ENCODE measurements at regions not wholly inside any gene's neighbourhood (a gene's known extent, or its start where the extent isn't known, plus 50 kb on each side); places are given as distances from the start of the nearest gene placed in this dataset.

DNA sequence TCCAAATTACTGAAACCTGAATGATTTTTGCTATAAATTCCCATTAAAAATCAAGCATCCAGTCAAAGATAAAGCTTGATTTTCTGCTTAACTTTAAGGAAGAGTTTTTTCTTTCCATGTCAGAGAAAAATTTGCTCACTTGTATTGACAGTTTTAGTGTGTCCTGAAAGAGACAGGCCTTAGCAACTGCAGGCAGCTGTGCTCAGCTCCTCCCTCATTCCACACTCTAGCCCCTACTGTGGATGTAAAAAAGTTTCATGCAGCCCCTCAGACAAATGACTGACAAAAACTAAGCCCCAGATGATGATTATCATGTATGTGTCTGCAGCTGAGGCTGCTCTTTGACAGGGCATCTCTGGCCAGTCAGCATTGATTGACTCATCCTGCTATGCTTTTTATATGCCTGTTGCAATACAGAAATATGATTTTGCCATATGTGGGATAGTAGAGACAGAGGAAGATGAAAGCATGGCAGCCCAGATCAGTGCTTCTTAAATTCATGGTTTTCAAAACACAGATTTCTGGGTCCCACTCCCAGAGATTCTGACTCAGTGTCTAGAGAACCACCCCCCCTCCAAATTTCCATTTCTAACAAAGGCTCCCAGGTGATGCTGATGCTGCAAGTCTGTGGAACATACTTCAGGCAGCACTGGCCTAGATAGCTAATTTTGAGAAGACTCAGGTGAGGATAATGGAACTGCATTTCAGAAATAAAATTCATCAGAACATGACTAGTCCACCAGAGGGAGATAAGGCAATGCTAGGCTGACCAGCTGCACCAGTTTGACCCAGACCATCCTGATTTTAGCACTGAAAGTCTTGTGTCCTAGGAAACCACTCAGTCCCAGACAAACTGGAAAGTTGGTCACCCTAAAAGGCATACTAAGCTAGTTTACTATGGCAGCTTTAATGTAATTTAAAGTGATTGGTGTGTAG lies 298.7 kb upstream of the KCNN2 start:
- intact Hi-C loops (cut with micrococcal nuclease; ENCODE audit: unreplicated experiment) = no loop called here
- CTCF ChIA-PET = no interaction called here
- no peaks in the 10 kb centered on the region for H3K36me3 ChIP-seq (ENCODE audit: control insufficient read depth, insufficient read depth, low read length)
- no peaks in the 10 kb centered on the region for H3K27me3 ChIP-seq (ENCODE audit: control insufficient read depth, insufficient read depth, low read length)
- H3K4me1 ChIP-seq (ENCODE audit: control insufficient read depth, insufficient read depth, low read length) = no peaks in the 10 kb centered on the region
- H3K9me3 ChIP-seq (ENCODE audit: control insufficient read depth, insufficient read depth, low read depth, low read length) = no peaks in the 10 kb centered on the region
- POLR2A ChIA-PET = no interaction called here
- no peak for DNase-seq (ENCODE audit: low read depth, low spot score)
- in situ Hi-C loops (cut with HindIII; ENCODE audit: low pct_unique_long_range_greater_than_20kb, low sequenced_read_pairs) = no loop called here
- no peak overlapping the region for H3K4me3 ChIP-seq (ENCODE audit: low read depth in 2 of 2, low read length in 2 of 2)
- TF ChIP-seq TCF7L2 (IDR thresholded peaks at IDR 0.05; ENCODE audit: low read depth, low read length) (no peak), SIN3A (IDR thresholded peaks at IDR 0.05; ENCODE audit: borderline replicate concordance, insufficient read depth, low read depth, low read length) (no peak), POLR2AphosphoS5 (IDR thresholded peaks at IDR 0.05; ENCODE audit: low read depth, low read length) (no peak)
- TF ChIP-seq, protein P1, sequence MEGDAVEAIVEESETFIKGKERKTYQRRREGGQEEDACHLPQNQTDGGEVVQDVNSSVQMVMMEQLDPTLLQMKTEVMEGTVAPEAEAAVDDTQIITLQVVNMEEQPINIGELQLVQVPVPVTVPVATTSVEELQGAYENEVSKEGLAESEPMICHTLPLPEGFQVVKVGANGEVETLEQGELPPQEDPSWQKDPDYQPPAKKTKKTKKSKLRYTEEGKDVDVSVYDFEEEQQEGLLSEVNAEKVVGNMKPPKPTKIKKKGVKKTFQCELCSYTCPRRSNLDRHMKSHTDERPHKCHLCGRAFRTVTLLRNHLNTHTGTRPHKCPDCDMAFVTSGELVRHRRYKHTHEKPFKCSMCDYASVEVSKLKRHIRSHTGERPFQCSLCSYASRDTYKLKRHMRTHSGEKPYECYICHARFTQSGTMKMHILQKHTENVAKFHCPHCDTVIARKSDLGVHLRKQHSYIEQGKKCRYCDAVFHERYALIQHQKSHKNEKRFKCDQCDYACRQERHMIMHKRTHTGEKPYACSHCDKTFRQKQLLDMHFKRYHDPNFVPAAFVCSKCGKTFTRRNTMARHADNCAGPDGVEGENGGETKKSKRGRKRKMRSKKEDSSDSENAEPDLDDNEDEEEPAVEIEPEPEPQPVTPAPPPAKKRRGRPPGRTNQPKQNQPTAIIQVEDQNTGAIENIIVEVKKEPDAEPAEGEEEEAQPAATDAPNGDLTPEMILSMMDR (IDR thresholded peaks at IDR 0.05) = no peak
- TF ChIP-seq, protein P2, sequence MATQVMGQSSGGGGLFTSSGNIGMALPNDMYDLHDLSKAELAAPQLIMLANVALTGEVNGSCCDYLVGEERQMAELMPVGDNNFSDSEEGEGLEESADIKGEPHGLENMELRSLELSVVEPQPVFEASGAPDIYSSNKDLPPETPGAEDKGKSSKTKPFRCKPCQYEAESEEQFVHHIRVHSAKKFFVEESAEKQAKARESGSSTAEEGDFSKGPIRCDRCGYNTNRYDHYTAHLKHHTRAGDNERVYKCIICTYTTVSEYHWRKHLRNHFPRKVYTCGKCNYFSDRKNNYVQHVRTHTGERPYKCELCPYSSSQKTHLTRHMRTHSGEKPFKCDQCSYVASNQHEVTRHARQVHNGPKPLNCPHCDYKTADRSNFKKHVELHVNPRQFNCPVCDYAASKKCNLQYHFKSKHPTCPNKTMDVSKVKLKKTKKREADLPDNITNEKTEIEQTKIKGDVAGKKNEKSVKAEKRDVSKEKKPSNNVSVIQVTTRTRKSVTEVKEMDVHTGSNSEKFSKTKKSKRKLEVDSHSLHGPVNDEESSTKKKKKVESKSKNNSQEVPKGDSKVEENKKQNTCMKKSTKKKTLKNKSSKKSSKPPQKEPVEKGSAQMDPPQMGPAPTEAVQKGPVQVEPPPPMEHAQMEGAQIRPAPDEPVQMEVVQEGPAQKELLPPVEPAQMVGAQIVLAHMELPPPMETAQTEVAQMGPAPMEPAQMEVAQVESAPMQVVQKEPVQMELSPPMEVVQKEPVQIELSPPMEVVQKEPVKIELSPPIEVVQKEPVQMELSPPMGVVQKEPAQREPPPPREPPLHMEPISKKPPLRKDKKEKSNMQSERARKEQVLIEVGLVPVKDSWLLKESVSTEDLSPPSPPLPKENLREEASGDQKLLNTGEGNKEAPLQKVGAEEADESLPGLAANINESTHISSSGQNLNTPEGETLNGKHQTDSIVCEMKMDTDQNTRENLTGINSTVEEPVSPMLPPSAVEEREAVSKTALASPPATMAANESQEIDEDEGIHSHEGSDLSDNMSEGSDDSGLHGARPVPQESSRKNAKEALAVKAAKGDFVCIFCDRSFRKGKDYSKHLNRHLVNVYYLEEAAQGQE (IDR thresholded peaks at IDR 0.05; ENCODE audit: insufficient read depth in 1 of 2, low read depth in 2 of 2, low read length in 1 of 2) = no peak
- BruUV-seq (replicated peaks) = no TSS peak
- no peak for ATAC-seq
- no peak overlapping the region for H3K27ac ChIP-seq (ENCODE audit: low read length)

DNA sequence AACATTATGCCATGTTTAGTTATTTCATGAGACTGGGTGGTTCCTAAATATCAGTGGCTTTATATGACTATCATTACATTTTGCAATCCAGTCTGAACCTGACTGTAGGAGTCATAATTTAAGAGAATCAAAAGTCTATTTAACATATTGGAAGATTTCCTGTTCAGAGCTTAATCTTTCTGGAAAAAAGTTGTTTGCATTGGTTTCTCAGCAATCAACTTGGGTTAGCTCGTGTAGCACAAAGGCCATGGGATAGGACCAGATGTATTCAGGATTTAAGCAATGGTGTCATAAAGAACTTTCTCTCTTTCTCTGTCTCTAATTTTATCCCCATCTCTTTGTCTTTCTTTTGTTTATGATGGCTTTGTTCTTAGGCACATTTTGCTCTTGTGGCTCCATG lies 296.0 kb upstream of the KCNN2 start:
- Histone ChIP-seq H3K4me1 (ENCODE audit: control insufficient read depth, insufficient read depth, low read length) (no peaks in the 10 kb centered on the region), H3K4me3 (ENCODE audit: low read depth in 2 of 2, low read length in 2 of 2) (no peak overlapping the region), H3K27me3 (ENCODE audit: control insufficient read depth, insufficient read depth, low read length) (no peaks in the 10 kb centered on the region), H3K9me3 (ENCODE audit: control insufficient read depth, insufficient read depth, low read depth, low read length) (no peaks in the 10 kb centered on the region), H3K27ac (ENCODE audit: low read length) (no peak overlapping the region), H3K36me3 (ENCODE audit: control insufficient read depth, insufficient read depth, low read length) (no peaks in the 10 kb centered on the region)
- intact Hi-C loops (cut with micrococcal nuclease; ENCODE audit: unreplicated experiment) (no loop called here), in situ Hi-C loops (cut with HindIII; ENCODE audit: low pct_unique_long_range_greater_than_20kb, low sequenced_read_pairs) (no loop called here)
- DNase-seq (ENCODE audit: low read depth, low spot score) (no peak), ATAC-seq (no peak)
- TF ChIP-seq, protein P1 (IDR thresholded peaks at IDR 0.05) = no peak
- TF ChIP-seq TCF7L2 (IDR thresholded peaks at IDR 0.05; ENCODE audit: low read depth, low read length) (no peak), POLR2AphosphoS5 (IDR thresholded peaks at IDR 0.05; ENCODE audit: low read depth, low read length) (no peak), SIN3A (IDR thresholded peaks at IDR 0.05; ENCODE audit: borderline replicate concordance, insufficient read depth, low read depth, low read length) (no peak)
- TF ChIP-seq, protein P2 (IDR thresholded peaks at IDR 0.05; ENCODE audit: insufficient read depth in 1 of 2, low read depth in 2 of 2, low read length in 1 of 2) = no peak
- POLR2A ChIA-PET = interaction anchor here (1.0 kb wide), 1 partner anchor 8 kb away, joined by 4 read pairs; no protein-coding TSS in a partner anchor
- BruUV-seq (replicated peaks) = no TSS peak
- CTCF ChIA-PET = interaction anchor here (0.6 kb wide), 1 partner anchor 10 kb away, joined by 6 read pairs; no protein-coding TSS in a partner anchor

Data from Panc1 (cell line).